Stimulated activated CD8-positive, alpha-beta memory T cell treated with anti-CD3 and anti-CD28 coated beads, Interleukin-12 subunit alpha, Interleukin-12 subunit beta, amount 100 ng/mL, for 4 hours (primary cell): ENCODE measurements at regions not wholly inside any gene's neighbourhood (a gene's known extent, or its start where the extent isn't known, plus 50 kb on each side); places are given as distances from the start of the nearest gene placed in this dataset.
A peak's percentile ranks its signal among the peaks of the same experiment; 100 is the strongest.

Experiments used
- DNase-seq: peaks from one replicate; pipeline ENCODE4 v3.0.0-alpha.2; 2020; ENCODE audit warnings: low read depth

- DNase-seq = peak; percentile 8
Observed at GRCh38 chr4:24419181-24420034, 164.9 kb downstream of the DHX15 start.

DNA sequence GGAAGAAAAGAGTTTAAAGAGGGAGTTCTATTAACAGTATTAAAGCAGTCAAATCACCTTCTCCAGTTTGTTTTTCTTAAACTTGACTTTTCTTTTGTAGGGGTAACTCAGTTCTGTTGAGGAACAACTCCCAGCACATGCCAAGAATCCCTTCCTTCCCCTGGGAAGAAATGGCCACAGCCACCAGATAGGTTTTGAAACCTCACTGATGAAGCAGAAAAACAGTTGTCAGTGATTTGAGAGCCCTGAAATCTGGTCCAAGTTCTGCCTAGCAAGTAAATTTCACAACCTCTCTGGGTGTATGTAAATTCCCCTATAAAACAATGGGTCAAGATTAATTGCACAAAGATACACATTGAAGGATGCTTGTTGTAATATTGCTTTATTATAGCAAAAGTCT, 167.1 kb downstream of the DHX15 start:
- no peak for DNase-seq

DNA sequence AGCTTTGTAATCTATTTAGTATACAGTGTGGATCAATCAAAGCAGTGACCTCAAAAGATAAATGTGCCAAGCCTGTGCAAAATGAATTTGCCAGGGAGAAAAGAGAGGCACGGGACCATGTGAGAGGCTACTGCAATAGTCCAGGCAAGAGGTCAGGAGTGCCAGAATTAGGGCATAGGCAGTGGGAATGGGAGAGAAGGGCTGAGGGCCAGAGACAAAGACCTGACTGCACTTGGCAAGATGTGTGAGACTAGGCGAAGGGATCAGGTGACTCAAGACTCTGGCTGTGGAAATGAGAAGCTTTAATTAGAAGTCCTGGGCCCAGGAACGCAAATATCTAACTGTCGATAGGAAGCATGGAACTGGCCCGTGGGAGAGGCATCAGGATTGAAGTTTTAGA, 168.1 kb downstream of the DHX15 start:
- DNase-seq = no peak

- no peak for DNase-seq
Observed at GRCh38 chr4:24413311-24413784, 171.0 kb downstream of the DHX15 start.

GRCh38 chr4:24411806-24412205, 172.5 kb downstream of the DHX15 start:
- no peak for DNase-seq

DNA sequence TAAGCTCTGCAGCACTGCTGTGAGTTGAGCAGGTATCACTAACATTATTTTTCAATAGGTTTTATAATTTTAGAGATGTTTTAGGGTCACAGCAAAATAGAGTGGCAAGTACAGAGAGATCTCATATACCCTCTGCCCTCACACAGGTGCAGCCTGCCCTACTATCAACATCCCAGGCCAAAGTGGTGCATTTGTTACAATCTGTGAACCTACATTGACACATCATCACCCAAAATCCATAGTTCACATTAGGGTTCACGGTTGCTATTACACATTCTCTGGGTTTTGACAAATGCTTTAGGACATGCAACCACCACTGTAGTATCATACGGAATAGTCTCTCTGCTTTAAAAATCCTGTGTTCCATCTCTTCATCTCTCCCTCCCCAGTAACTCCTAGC, 173.1 kb downstream of the DHX15 start:
- no peak for DNase-seq

DNA sequence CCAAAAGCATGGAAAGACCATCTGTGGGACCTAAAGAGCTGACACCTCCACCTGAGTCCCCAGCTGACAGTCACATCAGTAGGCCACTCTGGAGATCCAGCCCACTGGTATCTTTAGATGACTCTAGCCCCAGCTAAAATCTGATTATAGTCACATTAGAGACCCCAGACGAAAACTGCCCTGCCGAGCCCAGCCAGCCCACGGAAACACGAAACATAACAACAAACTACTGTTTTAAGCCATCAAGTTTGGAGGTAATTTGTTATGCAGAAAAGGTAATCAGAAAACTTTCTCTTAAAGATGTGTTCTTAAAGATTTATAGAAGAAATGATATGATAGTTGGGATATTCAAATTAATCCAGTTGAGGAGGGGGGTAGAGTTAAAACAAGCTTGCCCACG, 175.7 kb downstream of the DHX15 start:
- no peak for DNase-seq

- no peak for DNase-seq
Observed at GRCh38 chr4:24405926-24406325, 178.4 kb downstream of the DHX15 start.

GRCh38 chr4:24405341-24405740, 179.0 kb downstream of the DHX15 start:
- DNase-seq = no peak

GRCh38 chr4:24404281-24404680, 180.1 kb downstream of the DHX15 start:
- no peak for DNase-seq

- DNase-seq = no peak
Observed at GRCh38 chr4:24403265-24403664, 181.1 kb downstream of the DHX15 start.

- DNase-seq = no peak
Observed at GRCh38 chr4:24400537-24400936, 183.8 kb downstream of the DHX15 start.

- no peak for DNase-seq
Observed at GRCh38 chr4:24396988-24397387, 187.4 kb downstream of the DHX15 start.

DNA sequence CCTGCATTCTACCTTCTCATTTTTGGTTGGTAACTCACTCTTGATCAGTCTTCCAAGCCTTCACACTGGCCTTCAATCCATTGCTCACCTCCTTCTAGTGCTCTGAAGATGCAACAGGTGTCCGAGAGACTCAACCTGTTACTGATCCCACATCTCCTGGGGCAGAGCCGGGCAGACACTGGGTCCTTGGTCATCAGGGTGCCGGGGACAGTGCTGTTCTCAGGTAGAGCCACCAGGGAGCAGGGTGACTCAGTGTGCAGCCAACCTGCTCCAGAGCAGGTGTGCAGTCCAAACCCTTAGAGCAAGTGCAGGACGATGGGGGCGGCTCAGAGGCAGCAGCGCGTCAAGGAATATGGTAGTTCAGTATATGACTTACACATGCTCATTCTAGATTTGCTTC, 188.4 kb downstream of the DHX15 start:
- no peak for DNase-seq

DNA sequence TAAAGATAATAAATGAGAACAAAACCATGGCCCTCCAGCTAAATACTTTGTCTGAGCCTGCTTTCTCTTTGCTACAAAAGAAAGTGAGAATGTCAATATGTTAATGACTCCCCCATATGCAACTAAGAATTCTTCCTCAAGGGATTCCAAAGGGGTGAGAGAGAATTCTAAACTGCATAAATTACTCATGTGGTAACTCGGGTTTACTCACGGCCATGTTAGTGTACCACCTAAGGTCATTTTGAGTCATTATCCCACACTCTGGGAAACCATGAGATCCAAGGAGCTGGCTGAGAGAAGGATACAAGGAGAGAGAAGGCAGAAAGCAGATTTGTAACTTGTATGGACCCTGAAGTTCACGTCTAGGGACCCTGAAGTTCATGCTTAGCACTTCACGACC, 190.3 kb downstream of the DHX15 start:
- DNase-seq = no peak

GRCh38 chr4:24392613-24393012, 191.7 kb downstream of the DHX15 start:
- no peak for DNase-seq

GRCh38 chr4:24382381-24382780, 202.0 kb downstream of the DHX15 start:
- DNase-seq = no peak

DNA sequence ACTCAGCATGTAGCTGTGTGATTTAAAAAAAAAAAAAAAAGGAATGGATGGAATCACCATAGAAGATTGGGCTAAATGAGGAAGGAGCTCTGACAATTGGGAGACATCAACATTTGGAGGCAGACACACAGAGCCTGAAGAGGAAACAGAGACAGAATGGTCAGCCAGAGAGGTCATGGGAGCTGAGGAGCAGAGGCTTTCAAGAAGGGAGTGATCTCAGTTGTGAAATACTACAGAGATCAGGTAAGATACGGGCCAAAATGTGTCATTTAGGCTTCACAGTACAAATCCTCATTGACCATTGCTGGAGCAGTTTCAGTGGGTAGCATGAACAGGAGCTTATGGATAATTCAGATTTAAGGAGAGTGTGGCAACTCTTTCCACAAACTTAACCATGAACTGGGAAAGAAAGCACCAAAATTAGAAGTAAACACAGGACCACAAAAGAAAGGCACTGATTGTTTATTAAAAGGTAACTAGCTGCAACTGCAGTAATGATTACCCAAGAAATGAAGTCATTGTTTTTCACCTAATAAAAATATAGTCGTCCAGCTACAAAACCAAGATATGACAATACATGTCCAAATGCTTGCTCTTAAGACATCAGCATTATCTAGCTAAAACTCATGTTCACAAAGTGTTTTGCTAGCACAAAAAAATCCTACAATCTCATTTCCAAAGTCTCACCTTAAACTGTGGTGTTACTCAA, 203.2 kb downstream of the DHX15 start:
- DNase-seq = no peak

- DNase-seq = no peak
Observed at GRCh38 chr4:24373704-24374103, 210.7 kb downstream of the DHX15 start.

DNA sequence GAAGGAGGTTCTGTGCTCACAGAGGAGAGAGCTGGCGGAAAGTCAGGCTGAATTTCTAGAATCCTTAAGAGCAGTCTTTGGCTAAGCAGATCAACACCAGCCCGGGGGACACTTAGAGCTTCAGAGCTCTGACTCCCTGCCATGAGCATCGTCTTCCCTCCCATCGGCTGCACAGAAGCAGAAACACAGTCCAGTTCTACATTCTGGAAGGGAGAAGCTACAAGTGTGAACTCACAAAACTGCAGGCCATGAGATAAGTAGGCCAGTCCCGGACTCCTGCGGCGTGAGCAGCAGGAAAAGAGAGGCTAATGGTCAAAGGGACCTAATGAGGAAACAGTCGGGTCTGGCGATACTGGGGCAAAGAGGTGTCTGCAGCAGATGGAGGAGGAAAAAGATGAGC, 211.5 kb downstream of the DHX15 start:
- DNase-seq = no peak

DNA sequence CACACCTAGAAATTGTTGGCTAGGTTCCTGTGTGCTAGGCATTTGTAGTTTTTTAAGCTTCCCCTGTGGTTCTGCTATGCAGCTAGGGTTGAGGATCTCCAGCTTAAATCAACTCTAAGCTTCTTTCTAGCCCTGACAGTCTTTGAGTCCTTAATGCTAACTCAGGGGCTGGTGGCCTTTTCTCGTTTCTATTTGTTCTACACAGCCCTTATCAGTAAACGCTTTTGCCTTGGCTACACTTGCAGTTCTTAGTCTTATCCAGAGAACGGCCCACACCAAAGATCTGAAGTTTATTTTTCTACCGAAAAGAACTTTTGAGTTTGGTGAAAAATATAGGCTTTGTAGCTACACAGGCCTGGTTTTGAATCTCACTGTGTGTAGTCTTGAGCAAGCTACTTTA, 212.0 kb downstream of the DHX15 start:
- no peak for DNase-seq

- no peak for DNase-seq
Observed at GRCh38 chr4:24370421-24370820, 213.9 kb downstream of the DHX15 start.

DNA sequence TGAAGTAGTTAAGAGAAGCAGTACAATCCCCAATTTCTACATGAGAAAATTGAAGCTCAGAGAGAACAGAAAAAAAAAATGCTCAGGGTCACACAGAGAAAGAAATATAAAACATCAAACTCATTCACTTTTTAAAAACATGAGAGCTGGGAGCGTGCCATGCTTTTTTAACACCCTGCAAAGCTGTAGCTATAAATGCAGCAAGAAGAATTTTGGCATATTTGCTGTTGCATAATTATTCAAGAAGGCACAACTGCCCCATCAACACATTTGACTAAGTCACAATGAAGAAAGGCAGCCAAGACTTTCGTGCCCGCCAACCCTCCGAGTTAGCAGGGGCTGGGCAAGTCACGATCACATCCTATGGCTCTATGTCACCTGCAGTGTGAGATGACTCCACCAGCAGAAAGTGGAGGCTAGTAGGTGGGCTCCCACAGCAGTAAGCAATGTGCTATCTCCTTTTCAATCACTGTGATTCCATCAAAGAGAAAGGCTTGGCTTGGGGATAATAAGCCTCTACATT, 214.8 kb downstream of the DHX15 start:
- no peak for DNase-seq
